ENCODE measurements at regions not wholly inside any gene's neighbourhood (a gene's known extent, or its start where the extent isn't known, plus 50 kb on each side); places are given as distances from the start of the nearest gene placed in this dataset.

- TF ChIP-seq POLR2AphosphoS5 (IDR thresholded peaks at IDR 0.05): no peak
- no peak for TF ChIP-seq CTCF (IDR thresholded peaks at IDR 0.05)
- no peak for TF ChIP-seq POLR2A (IDR thresholded peaks at IDR 0.05)
Measured at GRCh38 chr6:14349507-14349906, 231.9 kb downstream of the CD83 start.

All from upper lobe of left lung (tissue), 4 donors.